Adrenal gland (tissue), 9 donors: ENCODE measurements at regions not wholly inside any gene's neighbourhood (a gene's known extent, or its start where the extent isn't known, plus 50 kb on each side); places are given as distances from the start of the nearest gene placed in this dataset.

Source experiments
- DNase-seq, 7 donors: peaks; one replicate each; pipeline ENCODE4 v3.0.0-alpha.2; 2019 to 2020
- H3K27ac ChIP-seq, 5 donors: fragments of 200-600 bp; sonication (generic) in 4 of 5; 1 replicate in 3 of 5; 2 replicates in 2 of 5; pipeline versions ENCODE4 v1.5.1 to v1.8.0; 2016 to 2020; ENCODE audit warnings: mild to moderate bottlenecking in 1 of 5
- H3K27me3 ChIP-seq: fragments of 200-600 bp; 2 replicates; pipeline ENCODE4 v1.8.0; 2021
- H3K36me3 ChIP-seq, 2 donors: fragments of 200-600 bp; replicated peaks in 1 of 2; 1 replicate in 1 of 2; 2 replicates in 1 of 2; pipeline versions ENCODE4 v1.5.1 to v1.8.0; 2018 to 2022
- H3K4me1 ChIP-seq, 2 donors: fragments of 200-600 bp; replicated peaks in 1 of 2; 1 replicate in 1 of 2; 2 replicates in 1 of 2; pipeline versions ENCODE4 v1.5.1 to v1.8.0; 2018 to 2021
- H3K4me3 ChIP-seq, 4 donors: fragments of 200-600 bp; sonication (generic) in 3 of 4; one replicate each; pipeline ENCODE4 v1.5.1; 2016 to 2018
- H3K9me3 ChIP-seq, 3 donors: fragments of 200-600 bp; sonication (generic) in 1 of 3; replicated peaks in 1 of 3; 1 replicate in 2 of 3; 2 replicates in 1 of 3; pipeline versions ENCODE4 v1.5.1 to v1.8.0; 2016 to 2021
- CTCF ChIP-seq, 6 experiments: fragments of 450-650 bp in 4 of 6; fragments of 200-600 bp in 2 of 6; sonication (generic) in 1 of 6; IDR thresholded peaks; 1 replicate in 5 of 6; 2 replicates in 1 of 6; pipeline versions ENCODE4 v1.5.1 to v1.8.0; 2016 to 2021; ENCODE audit warnings: antibody characterized with exemption in 6 of 6, mild to moderate bottlenecking in 2 of 6, moderate library complexity in 1 of 6
- POLR2A ChIP-seq, 2 donors: fragments of 450-650 bp; IDR thresholded peaks; one replicate each; pipeline ENCODE4 v1.6.1; 2017; ENCODE audit warnings: antibody characterized with exemption in 2 of 2, mild to moderate bottlenecking in 2 of 2, moderate library complexity in 1 of 2
- WGBS, 4 donors: extraction: QIAGEN DNeasy Blood & Tissue Kit in 2 of 4; methylation state at CpG; one replicate each; pipeline versions ENCODE4 v1.1.5 to v1.1.7; 2013 to 2017; 5-methylcytosine and 5-hydroxymethylcytosine counted together
- intact Hi-C, 2 donors: fragments of 100-400 bp; cut with DNase I; formaldehyde crosslinking; loops; one replicate each; pipeline versions ENCODE4 v1.14.1 to v1.15.0; 2022 to 2023
- donor health status: healthy with polysubstance abuse.
- donor health status: Bipolar disorder and iron deficiency.
- donor health status: DM: yes; HTN: yes; CAD: no.
- donor health status: DM: no; HTN: no; CAD: no.
- donor health status: DM: no; HTN: no; CAD: no.

DNA sequence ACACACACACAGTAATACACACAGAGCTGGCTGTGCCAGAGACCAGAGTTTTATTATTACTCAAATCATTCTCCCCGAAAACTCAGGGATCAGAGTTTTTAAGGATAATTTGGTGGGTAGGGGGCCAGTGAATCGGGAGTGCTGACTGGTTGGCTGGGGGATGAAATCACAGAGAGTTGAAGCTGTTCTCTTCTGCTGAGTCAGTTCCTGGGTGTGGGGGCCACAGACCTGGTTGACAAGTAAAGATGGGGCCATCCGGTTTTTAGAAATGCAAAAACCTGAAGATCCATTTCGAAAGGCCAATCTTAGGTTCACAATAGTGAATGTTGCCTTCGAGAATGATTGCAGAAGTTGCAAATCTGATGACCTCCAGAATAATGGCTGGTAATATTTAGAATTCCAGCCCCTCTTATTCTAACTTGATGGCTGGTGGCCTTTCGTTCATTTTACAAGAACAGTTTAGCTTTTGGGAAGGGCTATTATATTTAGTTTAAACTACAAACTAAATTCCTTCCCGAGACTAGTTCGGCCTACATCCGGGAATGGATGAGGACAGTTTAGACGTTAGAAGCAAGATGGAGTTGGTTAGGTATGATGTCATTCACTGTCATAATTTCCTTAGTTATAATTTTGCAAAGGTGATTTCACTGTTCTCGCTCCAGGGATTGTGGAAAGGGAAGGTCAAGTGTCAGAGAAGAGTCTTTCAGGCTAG lies 123.2 kb downstream of the KCNJ18 start:
- intact Hi-C loops: no loop called here
- no peaks in the 10 kb centered on the region for H3K36me3 ChIP-seq
- WGBS, 4 donors: 74 to 81% (median 77%) methylated on average over 11 of the region's 11 CpGs
- TF ChIP-seq POLR2A (IDR thresholded peaks at IDR 0.05) (no peak), CTCF (IDR thresholded peaks at IDR 0.05) (no peak)
- no peak overlapping the region for H3K27ac ChIP-seq
- no peak for DNase-seq
- no peaks in the 10 kb centered on the region for H3K9me3 ChIP-seq
- H3K27me3 ChIP-seq: no peaks in the 10 kb centered on the region
- H3K4me3 ChIP-seq: no peak overlapping the region
- no peaks in the 10 kb centered on the region for H3K4me1 ChIP-seq

GRCh38 chr17:21816592-21817567 lies 124.6 kb downstream of the KCNJ18 start:
- Histone ChIP-seq H3K36me3 (no peaks in the 10 kb centered on the region), H3K4me3 (no peak overlapping the region), H3K27me3 (no peaks in the 10 kb centered on the region), H3K27ac (no peak overlapping the region), H3K9me3 (no peaks in the 10 kb centered on the region), H3K4me1 (no peaks in the 10 kb centered on the region)
- intact Hi-C loops: no loop called here
- TF ChIP-seq POLR2A (IDR thresholded peaks at IDR 0.05): no peak
- TF ChIP-seq CTCF (IDR thresholded peaks at IDR 0.05): no peak
- 71 to 79% (median 72%) methylated on average over 15 of the region's 15 CpGs for WGBS, 4 donors
- no peak for DNase-seq

DNA sequence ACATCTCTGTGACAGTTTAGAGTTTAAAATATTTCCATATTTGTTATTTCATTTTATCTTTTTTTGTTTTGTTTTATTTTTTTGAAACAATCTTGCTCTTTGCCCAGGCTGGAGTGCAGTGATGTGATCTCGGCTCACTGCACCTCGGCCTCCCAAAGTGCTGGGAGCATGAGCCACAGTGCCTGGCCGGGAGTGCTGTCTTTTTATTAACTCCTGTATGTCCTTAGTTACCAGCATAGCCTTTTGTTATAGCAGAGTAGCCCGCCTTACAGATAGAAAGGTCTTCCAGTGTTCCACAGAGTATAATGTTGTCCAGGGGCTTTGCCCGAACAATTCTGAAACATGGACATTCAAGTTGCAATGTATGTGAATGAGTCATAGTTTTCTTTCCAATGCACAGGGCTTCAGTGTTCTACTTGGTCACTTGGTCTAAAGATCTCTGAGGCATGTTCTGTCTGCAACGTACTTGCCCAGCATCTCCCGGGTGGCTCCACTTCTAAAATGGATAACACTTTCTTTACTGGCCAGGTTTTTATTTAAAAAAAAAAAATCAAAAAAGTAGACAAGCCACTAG lies 125.6 kb downstream of the KCNJ18 start:
- Histone ChIP-seq H3K36me3 (no peaks in the 10 kb centered on the region), H3K4me3 (no peak overlapping the region), H3K27ac (no peak overlapping the region), H3K9me3 (no peaks in the 10 kb centered on the region), H3K4me1 (no peaks in the 10 kb centered on the region), H3K27me3 (no peaks in the 10 kb centered on the region)
- intact Hi-C loops: no loop called here
- WGBS, 4 donors: 76 to 82% (median 77%) methylated on average over 7 of the region's 7 CpGs
- no peak for DNase-seq
- TF ChIP-seq POLR2A (IDR thresholded peaks at IDR 0.05) (no peak), CTCF (IDR thresholded peaks at IDR 0.05) (no peak)

GRCh38 chr17:21823090-21823489 lies 130.8 kb downstream of the KCNJ18 start:
- Histone ChIP-seq H3K36me3 (no peaks in the 10 kb centered on the region), H3K27ac (no peak overlapping the region), H3K27me3 (no peaks in the 10 kb centered on the region), H3K4me3 (no peak overlapping the region), H3K4me1 (no peaks in the 10 kb centered on the region), H3K9me3 (no peaks in the 10 kb centered on the region)
- DNase-seq: no peak
- intact Hi-C loops: no loop called here
- WGBS, 4 donors: 36 to 58% (median 48%) methylated on average over 1 of the region's 1 CpG
- TF ChIP-seq POLR2A (IDR thresholded peaks at IDR 0.05): no peak
- TF ChIP-seq CTCF (IDR thresholded peaks at IDR 0.05): no peak
